Erythroblast (primary cell): ENCODE measurements at regions not wholly inside any gene's neighbourhood (a gene's known extent, or its start where the extent isn't known, plus 50 kb on each side); places are given as distances from the start of the nearest gene placed in this dataset.

Experiments
- DNase-seq, 2 experiments: peaks; one replicate each; lab custom pipeline; 2025; lab: John Stamatoyannopoulos, UW
- GATA1 ChIP-seq: IDR thresholded peaks from 2 replicates; pipeline ENCODE4 v1.6.1; 2011; ENCODE audit warnings: low read depth, mild to moderate bottlenecking, control low read depth, low read length, moderate library complexity
- POLR2A ChIP-seq: IDR thresholded peaks from 2 replicates; pipeline ENCODE4 v1.6.1; 2011; ENCODE audit warnings: mild to moderate bottlenecking, low read length

DNA sequence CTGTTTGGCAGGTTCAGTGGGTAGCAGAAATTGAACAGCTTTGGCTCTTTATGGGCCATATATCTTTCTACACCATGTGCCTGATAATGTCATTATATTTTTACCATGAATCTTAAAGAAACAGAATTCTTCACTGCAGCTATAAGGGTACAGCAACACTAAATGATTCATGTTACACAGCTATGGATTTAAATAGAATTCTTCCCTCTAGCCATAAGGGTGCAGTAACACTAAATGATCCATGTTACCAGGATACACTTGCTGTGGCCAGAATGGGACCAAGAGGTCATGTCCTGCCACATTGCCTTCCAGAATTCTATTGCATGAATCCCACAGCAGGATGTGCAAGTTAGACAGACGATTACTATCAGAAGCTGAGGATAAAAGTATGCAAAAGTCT, 603.9 kb downstream of the FSCB start:
- DNase-seq, result no peak
- TF ChIP-seq GATA1, result no peak
- TF ChIP-seq POLR2A, result no peak

DNA sequence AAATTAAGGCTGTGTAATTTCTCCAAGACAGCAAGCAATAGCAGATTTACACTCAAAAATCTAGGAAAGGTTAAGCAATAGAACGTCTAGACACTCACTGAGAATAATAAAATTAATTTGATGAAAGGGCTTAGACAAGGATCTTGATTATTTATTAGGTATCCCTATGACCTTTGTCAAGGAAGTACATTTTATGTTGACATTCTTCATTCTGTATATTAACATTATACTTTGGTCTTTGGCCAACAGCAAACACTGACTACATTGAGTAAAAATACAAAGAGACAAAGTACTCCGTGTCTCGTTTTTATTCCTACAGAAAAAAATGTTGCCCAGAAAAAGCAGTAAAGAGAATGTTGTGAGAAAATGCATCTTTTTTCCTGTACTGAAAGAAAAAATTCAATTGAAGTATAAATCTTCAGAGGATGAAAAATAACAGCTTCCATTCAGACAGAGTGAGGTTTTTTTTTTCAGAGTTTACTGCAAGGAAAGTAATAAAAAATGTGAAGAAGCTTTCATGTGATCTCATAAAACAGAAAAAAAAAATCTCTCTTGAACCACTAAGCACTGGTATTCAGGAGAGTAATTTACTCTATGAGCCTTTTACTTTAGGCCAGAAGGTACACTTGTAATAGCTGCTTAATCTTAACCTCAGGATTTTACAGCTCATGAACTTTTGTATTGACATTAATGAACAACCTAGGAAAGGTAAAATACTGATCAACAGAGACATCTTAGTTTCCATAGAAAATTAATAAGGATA, 605.0 kb downstream of the FSCB start:
- no peak for TF ChIP-seq POLR2A
- no peak for TF ChIP-seq GATA1
- DNase-seq, result no peak

DNA sequence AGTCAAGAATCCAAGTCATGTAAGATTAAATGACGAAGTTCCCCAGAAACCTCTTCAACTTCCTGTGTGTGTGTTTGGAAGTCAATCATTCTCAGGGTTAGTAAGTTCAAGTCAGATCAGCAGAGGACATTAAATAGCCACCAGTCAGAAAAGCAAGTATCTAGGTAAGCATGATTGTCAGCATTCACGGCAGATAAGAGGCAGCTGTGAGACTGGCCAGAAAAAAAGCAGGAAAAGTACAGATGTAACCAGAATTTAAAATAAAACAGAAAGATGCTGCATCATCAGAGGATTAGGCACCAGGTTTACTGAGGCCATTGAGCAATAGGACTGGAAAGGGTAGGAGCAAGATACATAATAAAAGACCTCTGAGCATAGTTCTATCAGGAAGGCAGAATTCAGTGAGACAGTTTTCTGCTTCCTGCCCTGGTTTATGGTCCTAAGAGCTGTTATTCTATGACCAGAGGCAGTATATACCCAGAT, 606.9 kb downstream of the FSCB start:
- no peak for DNase-seq
- no peak for TF ChIP-seq POLR2A

DNA sequence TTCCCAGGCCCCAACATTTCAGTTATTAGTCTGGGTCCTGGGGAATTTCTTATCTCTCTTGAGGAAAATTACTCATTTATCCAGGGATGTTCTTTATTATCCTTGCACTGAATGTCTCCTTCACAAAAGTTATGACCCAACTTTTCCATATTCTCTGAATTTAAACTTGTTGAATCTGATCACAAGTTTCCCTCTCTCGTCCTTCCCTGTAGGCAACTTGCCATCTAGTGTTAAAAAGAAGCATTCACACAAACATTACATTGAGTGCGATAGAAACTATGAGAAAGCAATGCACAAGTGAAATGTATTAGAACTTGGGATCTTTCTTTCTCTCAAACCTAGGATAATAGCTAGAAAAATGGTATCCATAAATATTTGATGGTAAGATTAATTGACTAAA, 608.4 kb downstream of the FSCB start:
- DNase-seq, result no peak
- TF ChIP-seq POLR2A (no peak), GATA1 (no peak)

DNA sequence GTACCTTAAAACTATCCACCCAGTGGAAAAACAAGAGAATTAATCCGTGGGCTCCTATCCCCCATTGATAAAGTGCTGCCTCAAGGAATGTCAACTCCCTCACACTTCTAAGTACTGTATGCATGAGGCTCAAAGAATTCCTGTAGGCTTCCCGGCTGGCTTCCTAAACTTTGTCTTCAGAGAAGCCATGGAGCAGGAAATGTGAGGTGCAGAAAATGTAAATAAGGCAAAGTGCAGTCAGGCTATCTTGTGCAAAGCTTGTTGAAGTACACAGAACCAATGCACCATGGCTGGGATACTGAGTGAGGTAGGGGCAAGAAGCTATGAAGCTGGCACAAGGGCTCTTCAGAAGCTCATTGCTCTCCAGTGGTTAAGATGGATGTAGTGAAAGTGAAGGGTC, 611.0 kb downstream of the FSCB start:
- TF ChIP-seq POLR2A (no peak), GATA1 (no peak)
- no peak for DNase-seq

DNA sequence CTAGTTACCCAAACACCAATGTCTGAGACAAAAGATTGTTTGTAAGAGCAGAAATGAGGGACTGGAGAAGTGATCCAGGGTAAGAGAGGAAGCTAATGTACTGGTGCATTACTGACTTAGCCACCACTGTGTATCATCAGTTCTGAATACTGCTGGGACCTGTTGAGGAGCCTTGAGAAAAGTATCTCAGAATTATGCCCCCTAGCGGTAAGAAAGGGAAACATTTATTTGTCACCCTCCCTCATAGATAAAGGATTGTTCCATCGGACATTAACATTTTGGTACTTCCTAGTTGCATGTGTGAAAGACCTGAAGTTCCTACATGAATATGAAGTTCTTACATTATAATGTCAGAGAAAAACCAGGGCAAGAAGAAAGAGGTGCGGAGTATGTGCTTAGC, 612.5 kb downstream of the FSCB start:
- TF ChIP-seq POLR2A, result no peak
- TF ChIP-seq GATA1, result no peak
- DNase-seq, result peak; percentile 34 to 56

DNA sequence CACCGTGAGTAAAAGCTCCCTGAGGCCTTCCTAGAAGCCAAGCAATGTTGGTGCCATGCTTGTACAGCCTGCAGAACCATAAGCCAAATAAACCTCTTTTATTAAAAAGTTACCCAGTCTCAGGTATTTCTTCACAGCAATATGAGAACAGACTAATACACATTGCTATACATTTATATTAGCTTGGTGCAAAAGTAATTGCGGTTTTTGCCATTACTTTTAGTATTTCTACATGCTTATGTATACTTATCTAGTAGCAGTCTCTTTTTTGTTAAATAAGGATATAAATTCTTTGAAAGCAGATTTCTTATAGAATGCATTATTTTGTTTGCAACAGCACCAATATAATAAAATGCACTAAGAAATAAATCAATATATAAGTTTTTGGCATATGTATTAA, 619.6 kb downstream of the FSCB start:
- TF ChIP-seq POLR2A (no peak), GATA1 (no peak)
- no peak for DNase-seq

DNA sequence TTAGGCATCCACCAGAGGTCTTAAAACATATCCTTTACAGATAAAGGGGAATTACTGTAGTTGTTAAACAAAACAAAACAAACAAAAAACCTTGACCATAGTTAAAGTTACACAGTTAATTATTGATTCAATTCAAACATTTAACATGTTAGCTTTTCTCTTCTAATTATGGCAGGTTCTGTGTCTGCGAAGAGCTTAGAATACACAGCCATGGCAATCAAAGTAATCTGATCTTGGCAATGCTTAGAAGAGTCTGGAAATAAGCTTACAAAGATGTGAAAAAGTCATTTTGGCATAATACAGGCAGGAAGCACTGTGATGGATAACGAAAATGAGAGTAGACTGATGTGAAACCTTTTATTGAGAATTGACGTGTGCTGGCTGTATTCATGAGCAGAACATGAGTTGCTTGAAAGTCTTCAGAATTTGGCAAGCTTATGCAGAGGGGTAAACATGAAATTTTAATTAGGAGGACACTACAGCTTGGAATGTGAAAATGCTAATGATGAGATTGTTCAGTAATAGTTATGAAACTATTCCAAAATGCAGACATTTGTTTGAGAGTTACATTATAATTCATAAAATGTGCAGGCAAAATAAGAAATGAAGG, 629.6 kb downstream of the FSCB start:
- DNase-seq, result no peak
- TF ChIP-seq POLR2A, result no peak
- TF ChIP-seq GATA1, result no peak

DNA sequence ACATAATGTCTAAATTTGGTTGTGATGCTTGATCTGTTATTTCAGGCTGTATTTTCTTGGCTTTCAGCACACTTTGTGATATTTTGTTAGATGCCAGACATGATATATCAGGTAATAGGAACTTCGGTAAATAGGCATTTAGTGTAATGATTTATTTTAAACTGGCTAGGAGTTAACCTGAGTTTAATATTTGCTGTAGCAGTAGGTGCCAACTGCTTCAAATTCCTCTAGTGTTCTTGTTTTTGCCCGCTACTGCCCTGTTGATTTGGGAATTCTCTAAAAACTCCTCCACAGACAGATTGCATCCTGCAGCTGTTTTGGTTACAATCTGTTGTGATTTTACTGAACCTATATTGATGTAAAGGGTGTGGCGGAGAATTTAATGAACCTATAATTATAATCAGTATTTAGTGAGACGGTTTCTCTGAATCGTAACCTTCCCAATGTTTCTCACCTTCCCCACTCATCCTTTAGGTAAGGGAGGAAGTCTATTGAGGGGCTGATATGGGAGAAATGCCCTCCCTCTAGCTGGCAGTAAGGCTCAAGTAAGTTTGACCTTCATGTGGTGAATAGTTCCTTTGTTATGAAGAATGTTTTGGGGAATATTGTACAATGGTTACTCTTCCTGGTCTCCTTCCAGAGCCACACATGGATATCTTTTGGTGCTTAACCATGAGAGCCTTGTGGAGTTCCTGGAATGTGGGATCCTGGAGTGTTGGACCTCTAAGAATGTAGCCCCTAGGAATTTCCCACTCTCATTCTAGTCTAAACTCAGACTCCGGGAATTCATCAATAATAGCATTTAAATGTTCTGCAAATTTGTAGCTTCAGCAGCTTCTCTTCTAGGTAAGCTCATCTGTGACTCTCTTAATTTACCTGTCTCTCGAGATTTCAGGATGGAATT, 634.1 kb downstream of the FSCB start:
- TF ChIP-seq GATA1 (no peak), POLR2A (no peak)
- DNase-seq, result no peak

DNA sequence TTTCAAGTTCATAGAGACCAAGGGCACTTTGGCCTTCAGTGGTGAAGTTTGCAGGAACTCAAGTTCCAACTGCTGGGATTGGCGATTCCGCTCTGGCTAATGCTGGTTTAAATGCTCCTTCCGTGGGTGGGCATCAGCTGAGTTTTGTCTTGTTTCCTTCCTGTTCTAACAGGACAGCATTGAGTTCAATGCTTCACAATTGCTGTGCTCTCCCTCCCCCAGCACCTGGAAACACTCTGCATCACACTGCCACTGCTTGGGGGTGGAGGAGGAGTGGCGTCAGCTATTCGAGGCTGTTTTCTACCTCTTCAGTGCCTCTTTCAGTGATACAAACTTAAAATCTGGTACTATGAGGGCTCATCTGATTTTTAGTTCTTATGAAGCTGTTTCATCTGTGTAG, 634.9 kb downstream of the FSCB start:
- TF ChIP-seq GATA1, result no peak
- no peak for TF ChIP-seq POLR2A
- DNase-seq, result no peak

DNA sequence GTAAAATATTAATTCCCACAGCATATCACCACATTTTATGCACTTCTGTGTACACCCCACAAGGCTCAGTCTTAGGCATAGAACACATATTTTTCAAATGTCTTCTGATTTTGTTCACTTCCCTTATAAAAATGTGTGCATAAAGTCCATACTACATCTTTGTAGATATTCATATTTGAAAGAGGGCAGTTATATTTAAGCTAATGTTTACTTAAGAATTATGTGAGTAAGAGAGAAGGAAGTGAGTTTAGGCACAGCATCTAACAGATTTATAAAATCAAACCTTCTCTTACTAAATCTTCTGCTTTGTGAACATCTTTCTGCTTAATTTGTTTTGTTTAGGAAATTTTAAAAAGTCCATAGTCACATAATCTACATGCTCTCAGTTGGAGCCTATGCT, 648.1 kb downstream of the FSCB start:
- TF ChIP-seq POLR2A (no peak), GATA1 (no peak)
- no peak for DNase-seq

DNA sequence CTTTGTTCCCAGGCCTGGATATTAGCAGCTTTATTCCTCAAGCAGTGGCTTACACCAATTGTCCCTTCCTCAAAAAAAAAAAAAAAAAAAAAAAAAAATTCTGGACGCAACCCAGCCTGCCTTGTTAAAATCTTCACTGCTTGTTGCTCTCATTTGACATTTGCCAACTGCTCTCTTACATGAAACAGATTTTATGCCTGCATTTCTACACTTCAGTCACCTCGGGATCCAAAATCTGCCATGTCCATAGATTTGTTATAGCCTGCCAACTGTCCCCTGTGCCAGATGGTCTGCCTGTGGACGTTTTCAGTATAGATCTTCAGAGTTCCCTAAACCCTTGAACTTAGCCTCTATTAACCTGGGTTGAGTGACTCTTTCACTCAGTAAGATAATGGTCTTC, 651.5 kb downstream of the FSCB start:
- TF ChIP-seq GATA1, result no peak
- no peak for DNase-seq

DNA sequence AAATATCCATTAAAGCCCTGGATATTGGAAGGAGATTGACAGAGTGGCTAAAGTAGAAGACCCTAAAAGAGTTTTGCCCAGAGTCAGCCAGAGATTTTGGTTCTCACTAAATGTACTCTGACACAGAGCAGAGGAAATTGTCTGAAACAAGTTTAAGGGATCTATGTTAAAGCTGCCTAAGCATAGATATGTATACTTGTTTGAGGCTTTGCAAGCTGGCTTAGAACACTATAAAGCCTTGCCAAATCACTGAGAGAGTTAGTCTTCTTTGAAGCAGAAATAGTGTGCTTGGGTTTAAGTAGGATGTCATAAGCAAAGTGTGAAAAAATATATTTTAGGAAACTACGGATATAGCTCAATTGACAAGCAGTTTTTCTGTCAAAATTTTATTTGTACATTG, 653.5 kb downstream of the FSCB start:
- no peak for DNase-seq
- TF ChIP-seq POLR2A, result no peak
- no peak for TF ChIP-seq GATA1
